ENCODE measurements at regions not wholly inside any gene's neighbourhood (a gene's known extent, or its start where the extent isn't known, plus 50 kb on each side); places are given as distances from the start of the nearest gene placed in this dataset.

- H3K27me3 ChIP-seq (replicated peaks in 1 of 2; ENCODE audit: control insufficient read depth in 2 of 2, insufficient read depth in 2 of 2, low read length in 1 of 2), result no peaks in the 10 kb centered on the region
- CTCF ChIA-PET, result no interaction called here
- POLR2A ChIA-PET, result no interaction called here
- no peak for ATAC-seq
- H2AFZ ChIP-seq (ENCODE audit: control insufficient read depth, low read depth, low read length), result no peak overlapping the region
- no peaks in the 10 kb centered on the region for H3K79me2 ChIP-seq (ENCODE audit: control insufficient read depth, insufficient read depth, low read length)
- SMC1A ChIA-PET (ENCODE audit: uncharacterized antibody, unreplicated experiment), result no interaction called here
- H3K4me2 ChIP-seq (ENCODE audit: control insufficient read depth, insufficient read depth), result no peak overlapping the region
- intact Hi-C loops (cut with micrococcal nuclease; ENCODE audit: unreplicated experiment) (no loop called here), in situ Hi-C loops (cut with MboI) (no loop called here)
- H3K27ac ChIP-seq (ENCODE audit: control insufficient read depth, insufficient read depth), result no peak overlapping the region
- no peak for DNase-seq (ENCODE audit: low read depth, low spot score)
- no peak for FAIRE-seq
- 0% methylated on average over 1 of the region's 1 CpG for WGBS (ENCODE audit: insufficient coverage, insufficient replicate concordance, low lambda C conversion rate, missing lambda C conversion rate)
- BruUV-seq (replicated peaks), result no TSS peak
- no peak overlapping the region for H3K9ac ChIP-seq (ENCODE audit: control insufficient read depth, insufficient read depth, low read length)
- no peaks in the 10 kb centered on the region for H3K4me1 ChIP-seq (ENCODE audit: control insufficient read depth, insufficient read depth, low read length)
- H3K36me3 ChIP-seq (ENCODE audit: control insufficient read depth in 2 of 2, insufficient read depth in 2 of 2, low read length in 1 of 2), result no peaks in the 10 kb centered on the region
- no peak overlapping the region for H3K4me3 ChIP-seq
- no peaks in the 10 kb centered on the region for H3K9me3 ChIP-seq (replicated peaks; ENCODE audit: control insufficient read depth, insufficient read depth, low read length)
- RAD21 ChIA-PET (ENCODE audit: unreplicated experiment), result no interaction called here
- H4K20me1 ChIP-seq (ENCODE audit: control insufficient read depth, insufficient read depth), result no peaks in the 10 kb centered on the region
- TF ChIP-seq NFIC (IDR thresholded peaks at IDR 0.05; ENCODE audit: low read depth, low read length) (no peak), PML (IDR thresholded peaks at IDR 0.05; ENCODE audit: low read length) (no peak), CTCF (IDR thresholded peaks at IDR 0.05 in 2 of 3, conservative IDR thresholded peaks at IDR 0.05 in 1 of 3; ENCODE audit: control insufficient read depth in 2 of 3, extremely low read depth in 1 of 3, insufficient read depth in 1 of 3, low read depth in 3 of 3, low read length in 3 of 3) (no peak), TBL1XR1 (IDR thresholded peaks at IDR 0.05; ENCODE audit: low read depth, low read length) (no peak), RELB (IDR thresholded peaks at IDR 0.05; ENCODE audit: low read depth) (no peak)
Measured at GRCh38 chr18:41558715-41559114, 396.3 kb upstream of the PIK3C3 start.

Measured in GM12878 (cell line).